Endothelial cell (in vitro differentiated cells): ENCODE measurements at regions not wholly inside any gene's neighbourhood (a gene's known extent, or its start where the extent isn't known, plus 50 kb on each side); places are given as distances from the start of the nearest gene placed in this dataset.

Experiments used
- DNase-seq: peaks from one replicate; pipeline ENCODE4 v3.0.0; 2021; ENCODE audit warnings: low spot score
- H3K27ac Mint-ChIP-seq: one replicate; pipeline ENCODE4 v1.8.0; 2021; ENCODE audit warnings: mixed read lengths, inconsistent platforms; ENCODE audit not compliant: unreplicated experiment
- H3K27me3 Mint-ChIP-seq: one replicate; pipeline ENCODE4 v1.8.0; 2021; ENCODE audit warnings: mild to moderate bottlenecking, moderate library complexity, mixed read lengths, inconsistent platforms; ENCODE audit not compliant: unreplicated experiment
- H3K36me3 Mint-ChIP-seq: one replicate; pipeline ENCODE4 v1.8.0; 2021; ENCODE audit warnings: mild to moderate bottlenecking, low read depth, mixed read lengths, inconsistent platforms; ENCODE audit not compliant: unreplicated experiment
- H3K4me1 Mint-ChIP-seq: one replicate; pipeline ENCODE4 v1.8.0; 2021; ENCODE audit warnings: mild to moderate bottlenecking, mixed read lengths, inconsistent platforms; ENCODE audit not compliant: unreplicated experiment
- H3K4me3 Mint-ChIP-seq: one replicate; pipeline ENCODE4 v1.8.0; 2021; ENCODE audit warnings: mild to moderate bottlenecking, mixed read lengths, inconsistent platforms; ENCODE audit not compliant: unreplicated experiment
- H3K9me3 Mint-ChIP-seq: one replicate; pipeline ENCODE4 v1.8.0; 2021; ENCODE audit warnings: mixed read lengths, inconsistent platforms; ENCODE audit not compliant: unreplicated experiment
- TF ChIP-seq, protein P1 (sequence below): fragments of 200-600 bp; sonication (generic); IDR thresholded peaks from one replicate; pipeline ENCODE4 v1.5.0; 2021; ENCODE audit warnings: antibody characterized with exemption; ENCODE audit not compliant: unreplicated experiment

GRCh38 chr1:218694085-218694484, 348.9 kb downstream of the TGFB2 start:
- DNase-seq: no peak
- no peaks in the 10 kb centered on the region for H3K27me3 Mint-ChIP-seq
- H3K27ac Mint-ChIP-seq: no peak overlapping the region
- no peak overlapping the region for H3K4me3 Mint-ChIP-seq
- no peaks in the 10 kb centered on the region for H3K9me3 Mint-ChIP-seq
- TF ChIP-seq, protein P1, sequence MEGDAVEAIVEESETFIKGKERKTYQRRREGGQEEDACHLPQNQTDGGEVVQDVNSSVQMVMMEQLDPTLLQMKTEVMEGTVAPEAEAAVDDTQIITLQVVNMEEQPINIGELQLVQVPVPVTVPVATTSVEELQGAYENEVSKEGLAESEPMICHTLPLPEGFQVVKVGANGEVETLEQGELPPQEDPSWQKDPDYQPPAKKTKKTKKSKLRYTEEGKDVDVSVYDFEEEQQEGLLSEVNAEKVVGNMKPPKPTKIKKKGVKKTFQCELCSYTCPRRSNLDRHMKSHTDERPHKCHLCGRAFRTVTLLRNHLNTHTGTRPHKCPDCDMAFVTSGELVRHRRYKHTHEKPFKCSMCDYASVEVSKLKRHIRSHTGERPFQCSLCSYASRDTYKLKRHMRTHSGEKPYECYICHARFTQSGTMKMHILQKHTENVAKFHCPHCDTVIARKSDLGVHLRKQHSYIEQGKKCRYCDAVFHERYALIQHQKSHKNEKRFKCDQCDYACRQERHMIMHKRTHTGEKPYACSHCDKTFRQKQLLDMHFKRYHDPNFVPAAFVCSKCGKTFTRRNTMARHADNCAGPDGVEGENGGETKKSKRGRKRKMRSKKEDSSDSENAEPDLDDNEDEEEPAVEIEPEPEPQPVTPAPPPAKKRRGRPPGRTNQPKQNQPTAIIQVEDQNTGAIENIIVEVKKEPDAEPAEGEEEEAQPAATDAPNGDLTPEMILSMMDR: no peak
- no peaks in the 10 kb centered on the region for H3K36me3 Mint-ChIP-seq
- H3K4me1 Mint-ChIP-seq: no peaks in the 10 kb centered on the region

DNA sequence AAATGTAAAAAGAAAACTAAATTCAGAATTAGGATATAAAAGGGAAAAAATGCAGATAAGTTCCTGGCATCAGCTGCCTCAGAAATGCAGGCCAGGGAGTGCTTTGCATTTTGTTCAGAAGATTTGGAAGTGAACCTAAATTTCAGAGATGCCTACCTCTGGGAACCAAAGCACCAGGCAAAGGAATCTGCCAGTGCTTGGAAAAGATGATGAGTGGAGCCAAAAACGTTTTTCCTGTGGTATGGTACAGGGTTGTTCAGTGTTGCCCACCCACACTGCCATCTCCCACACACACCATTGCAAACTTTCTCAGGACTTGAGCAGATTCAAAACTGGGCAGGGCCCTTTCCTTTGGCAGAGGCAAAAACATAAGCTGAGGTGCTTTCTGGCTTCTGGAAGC, 349.5 kb downstream of the TGFB2 start:
- H3K4me1 Mint-ChIP-seq: no peaks in the 10 kb centered on the region
- no peak overlapping the region for H3K27ac Mint-ChIP-seq
- H3K36me3 Mint-ChIP-seq: no peaks in the 10 kb centered on the region
- no peaks in the 10 kb centered on the region for H3K27me3 Mint-ChIP-seq
- no peak for DNase-seq
- TF ChIP-seq, protein P1: no peak
- no peaks in the 10 kb centered on the region for H3K9me3 Mint-ChIP-seq
- H3K4me3 Mint-ChIP-seq: no peak overlapping the region

DNA sequence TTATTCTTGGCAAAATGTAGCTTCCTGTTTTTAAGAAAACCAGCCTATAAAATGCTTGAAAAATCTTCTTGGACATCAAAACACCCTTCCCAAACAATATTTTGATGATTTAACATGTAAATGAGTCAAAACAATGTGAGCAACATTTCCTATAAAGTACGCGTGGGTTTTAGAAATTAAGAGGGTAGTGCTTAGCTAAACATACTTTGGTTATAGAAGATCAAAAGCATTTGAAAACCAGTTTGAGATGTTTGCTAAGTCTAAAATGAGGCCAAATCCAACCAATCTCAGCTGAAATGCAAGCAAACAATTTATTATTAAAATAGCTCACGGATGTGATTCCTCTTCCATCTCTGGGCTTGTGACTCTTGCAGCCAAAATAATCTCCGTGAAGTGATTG, 350.4 kb downstream of the TGFB2 start:
- TF ChIP-seq, protein P1: no peak

DNA sequence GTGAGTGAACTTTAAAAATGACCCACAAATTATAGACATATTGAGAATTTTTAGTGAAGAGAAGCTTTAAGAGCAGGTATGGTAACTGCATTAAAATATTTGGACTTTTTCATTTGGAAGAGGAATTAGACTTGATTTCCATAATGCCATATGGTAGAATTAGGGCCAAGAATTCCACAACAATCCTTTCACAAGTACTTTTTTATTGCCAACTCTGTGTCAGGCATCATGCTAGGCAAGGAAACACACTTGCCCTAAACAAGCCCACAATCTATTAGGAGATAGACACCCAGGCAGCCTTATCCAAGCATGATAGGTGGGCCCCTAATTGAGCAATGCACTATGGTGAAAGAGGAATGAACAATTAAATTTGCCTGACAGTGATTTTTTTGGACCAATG, 353.0 kb downstream of the TGFB2 start:
- Mint-ChIP-seq H3K27ac (no peak overlapping the region), H3K36me3 (no peaks in the 10 kb centered on the region)
- TF ChIP-seq, protein P1: no peak

More for the DNA sequence above, 350.4 kb downstream of the TGFB2 start:
- H3K9me3 Mint-ChIP-seq: no peaks in the 10 kb centered on the region
- DNase-seq: no peak
- H3K27me3 Mint-ChIP-seq: no peaks in the 10 kb centered on the region
- no peak overlapping the region for H3K4me3 Mint-ChIP-seq
- no peak overlapping the region for H3K27ac Mint-ChIP-seq
- no peaks in the 10 kb centered on the region for H3K4me1 Mint-ChIP-seq
- no peaks in the 10 kb centered on the region for H3K36me3 Mint-ChIP-seq

DNA sequence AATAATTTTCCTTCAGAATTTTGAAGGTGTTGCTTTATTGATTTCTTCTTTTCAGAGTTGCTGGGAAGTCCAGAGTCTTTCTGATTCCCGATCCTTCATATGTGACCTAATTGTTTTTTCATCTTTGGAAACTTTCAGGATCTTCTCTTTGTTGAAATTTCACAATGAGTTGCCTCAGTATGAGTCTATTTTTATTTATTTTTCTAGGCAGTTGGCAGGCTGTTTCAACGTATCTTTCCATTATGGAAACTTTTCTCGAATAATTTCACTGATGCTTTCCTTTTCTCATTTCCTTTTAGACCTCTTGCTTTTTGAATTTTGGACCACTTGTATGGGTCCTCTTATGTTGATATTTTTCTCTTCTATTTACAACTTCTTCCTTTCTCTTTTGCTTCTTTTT, 354.3 kb downstream of the TGFB2 start:
- Mint-ChIP-seq H3K36me3 (no peaks in the 10 kb centered on the region), H3K27me3 (no peaks in the 10 kb centered on the region), H3K4me1 (no peaks in the 10 kb centered on the region), H3K9me3 (no peaks in the 10 kb centered on the region), H3K4me3 (no peak overlapping the region), H3K27ac (no peak overlapping the region)
- TF ChIP-seq, protein P1: no peak
- DNase-seq: no peak

More for the DNA sequence above, 353.0 kb downstream of the TGFB2 start:
- DNase-seq: no peak
- H3K27me3 Mint-ChIP-seq: no peaks in the 10 kb centered on the region
- no peaks in the 10 kb centered on the region for H3K4me1 Mint-ChIP-seq
- H3K9me3 Mint-ChIP-seq: no peaks in the 10 kb centered on the region
- no peak overlapping the region for H3K4me3 Mint-ChIP-seq
